SIG-M5 (cell line): ENCODE measurements at regions not wholly inside any gene's neighbourhood (a gene's known extent, or its start where the extent isn't known, plus 50 kb on each side); places are given as distances from the start of the nearest gene placed in this dataset.
"Not testable (repeated sequence)": the region's sequence is repeated elsewhere in the genome, so short reads cannot be mapped to it uniquely, and the experiment has no call there.

ENCODE experiments used
- DNase-seq: peaks from one replicate; lab custom pipeline; 2025; lab: John Stamatoyannopoulos, UW

DNA sequence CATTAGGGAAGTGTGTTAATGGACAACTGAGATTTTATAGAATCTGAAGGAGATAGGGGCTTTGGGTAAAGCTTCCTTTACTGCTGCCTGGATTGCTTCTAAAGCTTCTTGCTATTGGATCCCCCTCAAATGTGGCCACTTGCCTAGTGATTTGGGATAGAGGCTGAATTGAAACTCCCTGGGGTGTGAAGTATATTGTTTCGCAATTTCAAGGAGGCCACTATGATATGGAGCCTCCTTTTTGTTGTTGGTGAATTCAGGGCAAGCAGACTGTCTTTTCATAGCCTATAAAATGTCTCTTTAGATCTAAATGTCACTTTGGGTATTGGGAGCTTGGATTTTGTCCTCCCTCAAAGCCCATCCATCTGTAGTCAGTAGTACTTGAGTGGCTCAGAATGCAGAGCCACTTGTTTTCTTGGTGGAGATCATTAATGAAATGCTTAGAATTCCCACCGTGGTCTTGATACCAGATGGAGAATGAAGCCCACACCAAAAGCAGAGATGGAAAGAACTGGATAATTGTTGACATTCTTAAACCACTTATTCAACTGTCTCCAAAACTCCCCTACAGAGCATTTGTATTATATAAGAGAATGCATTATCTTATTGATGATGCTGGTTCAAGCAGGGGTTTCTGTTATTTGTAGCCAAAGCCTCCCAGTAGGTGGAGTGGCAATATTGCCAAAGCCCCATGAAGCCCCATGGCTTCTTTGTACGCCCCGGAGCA lies 144.3 kb upstream of the KCNE2 start:
- DNase-seq, result no peak

DNA sequence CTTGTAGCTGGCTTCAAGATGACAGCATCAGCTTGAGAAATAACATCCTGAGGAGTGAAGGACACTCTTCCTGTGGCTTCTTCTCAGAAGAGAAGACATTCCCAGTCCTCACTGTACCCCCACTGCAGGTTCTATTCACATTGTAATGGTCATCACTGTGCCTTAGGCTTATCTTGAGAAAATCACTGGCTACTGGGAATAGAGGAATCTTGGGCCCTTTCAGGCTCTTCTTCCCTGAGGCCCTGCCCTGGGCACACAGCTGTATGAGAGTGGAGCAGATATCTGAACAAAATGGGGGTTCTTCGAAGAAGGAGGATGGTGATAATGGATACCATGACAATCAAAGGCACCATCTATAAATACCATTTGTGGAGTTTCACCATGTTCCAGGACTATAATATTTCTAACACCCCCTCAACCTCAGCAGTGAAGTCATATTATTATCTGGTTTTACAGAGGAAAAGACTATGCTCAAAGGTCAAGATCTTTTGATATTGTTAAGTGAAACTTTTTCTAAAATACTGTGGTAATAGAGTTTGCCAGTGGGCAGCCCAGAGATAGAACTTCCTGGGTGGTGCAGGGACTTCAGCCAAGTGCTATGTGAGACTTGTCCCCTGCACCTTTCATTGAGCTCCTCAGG lies 143.1 kb upstream of the KCNE2 start:
- no peak for DNase-seq

DNA sequence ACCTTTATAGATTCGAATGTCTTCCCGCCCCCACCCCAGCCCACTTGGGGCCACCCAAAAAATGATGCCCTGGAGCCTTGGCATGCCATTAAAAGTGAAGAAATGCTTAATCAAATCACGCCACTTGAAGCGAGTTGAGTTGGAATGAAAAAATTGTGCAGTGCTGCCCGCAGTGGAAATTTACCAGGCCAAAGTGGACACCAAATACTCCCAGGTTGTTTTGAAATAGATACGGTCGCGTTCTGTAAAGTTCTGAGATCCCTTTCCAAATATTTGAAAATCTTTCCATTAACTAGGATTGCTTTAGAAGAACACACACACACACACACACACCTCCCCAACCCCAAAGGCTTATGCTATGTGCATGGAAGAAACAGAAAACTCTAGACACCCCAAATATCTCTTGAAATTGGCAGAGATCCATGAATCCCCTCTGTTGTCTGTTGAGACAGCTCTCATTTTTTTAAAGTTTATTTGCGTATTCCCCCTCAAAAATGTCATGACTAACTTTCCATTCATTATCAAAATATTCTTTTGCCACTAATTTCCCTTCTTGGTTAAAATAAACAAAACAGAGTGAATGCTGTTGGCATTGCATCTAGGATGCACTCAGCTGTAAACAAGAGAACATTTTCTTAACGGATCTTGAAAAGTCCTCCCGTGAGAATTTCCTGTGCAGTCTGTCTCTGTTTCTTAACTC lies 142.3 kb upstream of the KCNE2 start:
- DNase-seq, result no peak

DNA sequence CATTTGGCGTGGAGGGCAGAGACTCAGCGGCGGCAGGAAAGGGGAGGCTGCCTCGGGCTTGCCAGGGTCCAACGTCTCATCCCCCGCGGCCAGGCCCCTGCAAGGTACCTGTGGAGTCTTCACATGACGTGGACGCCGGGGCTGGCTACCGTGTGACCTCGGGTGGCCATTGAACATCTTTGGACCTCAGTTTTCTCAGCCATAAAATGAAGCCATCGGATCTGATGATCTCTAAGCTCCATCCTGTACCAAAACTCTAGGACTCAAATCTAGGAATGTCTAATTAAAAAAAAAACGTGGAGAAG lies 141.8 kb upstream of the KCNE2 start:
- DNase-seq, result no peak

DNA sequence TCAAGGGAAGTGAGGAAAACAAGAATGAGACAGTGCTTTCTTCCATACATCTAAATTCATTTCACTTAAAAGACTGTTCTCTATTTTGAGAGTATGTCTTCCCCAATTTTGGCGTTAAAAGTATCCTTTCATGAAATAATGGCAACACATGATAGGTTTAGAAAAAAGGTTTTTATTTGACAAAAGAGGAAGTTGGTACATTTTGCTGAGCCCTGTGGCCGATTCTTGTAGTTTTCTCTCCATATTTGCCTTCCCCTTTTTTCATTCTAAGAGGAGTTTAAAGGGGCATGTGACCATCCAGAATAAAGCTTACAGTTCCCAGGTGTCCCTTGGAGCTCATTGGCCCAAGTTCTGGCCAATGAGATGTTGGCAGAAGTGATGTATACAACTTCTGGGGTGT lies 140.4 kb upstream of the KCNE2 start:
- DNase-seq, result peak; percentile 30

DNA sequence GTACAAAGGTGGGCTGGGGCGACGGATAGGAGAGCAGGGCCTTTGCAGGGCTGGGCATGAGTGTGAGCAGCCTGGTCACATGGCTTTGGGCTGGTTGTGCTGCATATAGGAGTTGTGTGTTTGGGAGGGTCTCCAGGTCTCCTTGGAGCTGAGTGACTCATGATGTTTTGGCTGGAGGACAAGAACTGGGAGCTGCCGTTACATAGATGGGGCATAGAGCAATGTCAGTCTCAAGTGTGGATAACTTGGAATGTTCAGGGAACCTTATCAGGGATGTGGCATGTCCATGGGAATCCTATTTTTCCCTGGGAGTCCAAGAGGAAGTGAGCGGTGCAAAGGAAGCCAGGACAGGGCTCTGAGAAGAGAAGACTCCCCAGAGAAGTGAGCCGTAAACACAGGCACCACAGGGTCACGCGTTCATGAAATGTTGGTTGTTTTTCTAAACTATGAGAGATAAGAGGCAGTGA lies 136.4 kb upstream of the KCNE2 start:
- DNase-seq, result no peak

DNA sequence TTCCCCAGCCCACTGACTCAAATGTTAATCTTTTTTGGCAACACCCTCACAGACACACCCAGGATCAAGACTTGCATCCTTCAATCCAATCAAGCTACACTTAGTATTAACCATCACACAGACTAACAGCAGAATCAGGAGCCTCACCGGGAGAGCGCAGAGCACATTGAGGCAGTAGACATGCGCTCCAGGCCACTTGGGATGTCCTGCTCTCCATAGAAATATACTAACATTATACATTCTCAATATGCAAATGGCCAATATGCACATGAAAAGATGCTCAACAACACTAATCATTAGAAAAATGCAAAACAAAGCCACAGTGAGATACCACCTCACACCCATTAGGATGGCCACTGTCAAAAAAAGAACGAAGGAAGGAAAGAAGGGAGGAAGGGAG lies 135.0 kb upstream of the KCNE2 start:
- no peak for DNase-seq

DNA sequence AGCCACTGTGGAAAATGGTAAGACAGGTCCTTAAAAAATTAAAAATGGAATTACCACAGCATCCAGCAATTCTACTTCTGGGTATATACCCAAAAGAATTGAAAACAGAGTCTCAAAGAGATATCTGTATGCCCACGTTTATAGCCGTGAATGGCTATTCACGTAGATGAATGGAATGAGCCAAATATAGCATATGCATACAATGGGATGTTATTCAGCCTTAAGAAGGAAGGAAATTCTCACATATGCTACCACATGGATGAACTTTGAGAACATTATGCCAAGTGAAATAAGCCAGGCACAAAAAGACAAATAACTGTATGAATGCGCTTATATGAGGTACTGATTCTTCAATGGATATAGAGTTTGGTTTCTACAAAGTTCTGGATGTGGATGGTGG lies 134.5 kb upstream of the KCNE2 start:
- DNase-seq, result no peak

DNA sequence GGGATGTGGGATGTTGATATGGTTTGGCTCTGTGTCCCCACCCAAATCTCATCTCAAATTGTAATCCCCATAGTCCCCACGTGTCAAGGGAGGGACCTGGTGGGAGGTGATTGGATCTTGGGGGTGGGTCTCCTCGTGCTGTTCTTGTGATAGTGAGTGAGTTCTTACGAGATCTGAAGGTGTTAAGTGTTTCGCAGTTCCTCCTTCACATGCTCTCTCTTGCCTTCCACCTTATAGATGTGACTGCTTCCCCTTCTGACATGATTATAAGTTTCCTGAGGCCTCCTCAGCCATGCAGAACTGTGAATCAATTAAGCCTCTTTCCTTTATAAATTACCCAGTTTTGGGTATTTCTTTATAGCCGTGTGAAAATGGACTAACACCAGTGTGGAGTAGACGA lies 130.1 kb upstream of the KCNE2 start:
- DNase-seq, result not testable (repeated sequence)

DNA sequence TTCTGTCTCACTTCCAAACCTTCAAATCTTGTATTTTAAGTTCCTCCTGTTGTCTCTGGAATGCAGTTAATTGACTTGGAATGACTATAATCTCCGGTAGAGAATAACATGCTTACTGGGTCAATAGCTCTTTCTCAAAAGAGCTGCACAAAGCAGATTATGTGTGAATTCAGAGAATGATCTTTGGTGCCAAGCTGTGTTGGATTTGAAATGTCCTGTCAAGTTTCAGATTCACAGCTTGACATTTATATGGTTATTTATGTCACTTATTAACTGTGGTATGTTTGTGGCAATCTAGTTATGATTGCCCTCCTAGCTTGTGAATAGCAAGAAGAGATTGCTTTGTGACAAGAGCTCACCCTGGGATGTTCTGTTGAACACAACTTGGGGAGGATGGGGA lies 128.3 kb upstream of the KCNE2 start:
- DNase-seq, result no peak

DNA sequence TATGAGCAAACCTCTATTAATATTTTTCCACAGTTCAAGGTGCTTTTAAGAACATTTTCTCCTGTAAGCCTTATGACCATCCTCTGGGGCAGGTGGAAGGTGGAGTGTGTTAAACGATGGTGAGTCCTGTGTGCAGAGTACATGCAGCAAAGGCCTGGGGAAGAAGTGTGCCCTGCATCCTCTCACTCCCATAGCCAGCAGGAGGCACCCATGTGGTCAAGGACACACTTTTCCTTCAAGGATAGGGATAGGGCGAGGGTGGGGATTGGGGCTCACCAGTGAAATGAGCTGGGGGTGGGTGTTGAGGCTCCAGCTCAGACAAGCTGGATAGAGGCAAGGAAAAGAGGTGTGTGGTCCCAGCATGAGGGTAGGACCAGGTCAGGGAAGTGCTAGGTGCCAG lies 120.8 kb upstream of the KCNE2 start:
- DNase-seq, result no peak

DNA sequence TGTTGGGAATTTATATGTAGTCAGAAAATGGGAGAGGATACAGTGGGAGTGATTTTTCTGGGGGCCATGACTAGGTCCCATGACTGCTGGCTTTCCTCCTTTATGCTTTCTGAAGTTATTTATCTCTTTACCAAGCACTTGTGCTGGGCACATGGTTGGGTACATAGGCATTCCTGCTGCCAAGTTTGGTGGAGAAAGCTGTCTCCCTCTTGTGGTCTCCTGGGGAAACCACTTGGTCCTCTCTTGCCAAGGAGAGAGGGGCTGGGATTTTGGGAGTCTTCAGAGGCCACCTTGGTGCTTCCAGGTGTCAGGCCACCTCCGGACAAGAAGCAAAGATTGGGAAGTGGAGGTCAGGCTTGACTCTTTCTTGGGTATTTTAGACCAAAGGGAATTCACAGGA lies 120.2 kb upstream of the KCNE2 start:
- DNase-seq, result no peak

DNA sequence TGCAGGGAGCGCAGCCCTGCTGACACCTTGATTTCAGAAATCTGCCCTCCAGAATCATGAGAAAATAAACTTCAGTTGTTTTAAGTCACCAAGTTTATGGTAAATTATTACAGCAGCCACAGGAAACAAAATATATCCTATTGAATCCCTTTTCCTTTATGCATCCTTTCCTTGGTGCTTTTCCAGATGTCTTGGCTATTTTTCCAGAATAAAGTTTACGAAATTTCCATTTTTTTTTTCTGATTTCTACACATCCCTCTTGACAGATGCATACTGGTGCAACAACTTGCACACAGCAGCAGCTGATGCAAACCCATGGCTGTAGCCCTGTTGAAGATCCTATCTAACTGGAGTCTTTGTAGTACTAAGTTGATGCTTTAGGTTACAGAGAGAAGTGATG lies 111.1 kb upstream of the KCNE2 start:
- no peak for DNase-seq

DNA sequence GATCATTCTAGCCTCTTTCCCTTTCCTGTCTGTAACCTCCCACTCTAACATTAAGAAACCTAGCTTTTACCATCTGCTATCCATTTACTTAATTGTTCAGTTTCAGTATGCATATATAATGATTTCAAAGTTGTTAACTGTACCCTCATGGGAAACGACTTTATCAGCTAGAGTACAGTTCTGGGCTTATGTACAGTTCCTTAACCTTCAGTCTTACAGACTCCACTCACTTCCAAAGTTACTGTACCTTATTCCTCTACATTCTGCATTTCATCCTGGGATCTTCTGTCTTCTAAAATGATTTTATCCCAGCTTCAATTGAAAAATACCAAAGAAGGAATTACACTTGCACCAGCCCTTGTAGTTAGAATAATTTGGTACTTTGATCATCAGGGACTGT lies 108.7 kb upstream of the KCNE2 start:
- no peak for DNase-seq

DNA sequence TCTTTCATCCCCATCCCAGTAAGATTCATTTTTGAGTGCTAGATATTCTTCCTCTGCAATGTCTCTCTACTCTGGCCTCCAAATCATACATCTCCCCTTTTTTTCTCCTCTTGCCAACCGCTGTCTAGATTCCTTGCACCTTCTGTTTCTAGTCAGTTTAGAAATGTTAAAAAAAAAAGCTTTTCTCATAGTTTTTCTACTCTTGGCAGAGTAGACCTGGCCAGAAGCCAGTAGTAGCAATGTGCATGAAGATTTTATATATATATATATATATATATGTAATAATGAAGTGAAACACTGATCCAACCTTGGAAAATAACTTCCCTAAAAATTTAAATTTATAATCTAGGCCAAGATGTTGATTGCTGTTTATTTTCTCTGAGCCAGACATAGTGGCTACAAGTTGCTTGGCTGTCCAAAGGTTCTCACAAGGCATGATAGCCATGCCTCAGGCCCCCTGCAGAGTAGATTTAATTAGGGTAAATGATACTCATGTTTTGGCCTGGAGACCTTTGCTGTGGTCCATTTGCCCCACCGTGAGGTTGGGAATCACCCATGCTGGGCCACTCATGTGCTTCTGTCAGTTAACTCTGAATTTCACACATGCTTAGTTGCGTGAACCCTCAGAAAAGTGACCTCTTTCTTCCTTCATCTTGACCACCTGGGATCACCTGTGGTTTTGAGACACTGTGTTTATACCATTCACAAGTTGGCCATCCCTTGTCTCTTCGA lies 103.4 kb upstream of the KCNE2 start:
- DNase-seq, result no peak

DNA sequence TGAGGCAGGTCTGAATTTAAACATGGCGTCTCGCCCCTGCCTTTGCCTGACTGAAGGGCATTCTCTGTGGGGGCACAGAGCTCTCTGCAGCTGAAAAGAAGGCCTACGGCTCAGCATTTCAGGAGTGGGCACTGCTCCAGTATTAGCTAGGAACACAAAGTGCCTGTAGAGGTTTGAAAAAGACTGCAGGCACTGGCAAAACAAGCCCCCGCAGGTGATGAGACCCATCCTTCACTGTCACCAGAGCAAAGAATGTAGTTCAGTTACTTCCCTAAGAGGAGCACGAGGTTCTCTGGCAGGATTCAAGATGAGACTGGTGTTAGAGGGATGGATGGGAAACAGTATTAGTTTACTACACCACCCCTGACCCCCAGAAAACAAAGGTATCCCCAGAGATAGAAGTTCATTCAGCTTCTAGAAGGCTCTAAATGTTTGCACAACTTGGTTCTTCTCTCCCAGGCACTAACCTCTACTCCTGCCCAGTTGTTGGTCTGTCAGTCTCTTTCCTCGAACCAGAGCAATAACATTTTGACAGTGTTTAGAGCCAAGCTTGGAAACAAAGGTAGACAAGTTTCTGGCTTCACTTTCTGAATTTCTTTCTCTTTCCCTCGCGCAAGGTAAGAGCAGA lies 101.9 kb upstream of the KCNE2 start:
- no peak for DNase-seq

DNA sequence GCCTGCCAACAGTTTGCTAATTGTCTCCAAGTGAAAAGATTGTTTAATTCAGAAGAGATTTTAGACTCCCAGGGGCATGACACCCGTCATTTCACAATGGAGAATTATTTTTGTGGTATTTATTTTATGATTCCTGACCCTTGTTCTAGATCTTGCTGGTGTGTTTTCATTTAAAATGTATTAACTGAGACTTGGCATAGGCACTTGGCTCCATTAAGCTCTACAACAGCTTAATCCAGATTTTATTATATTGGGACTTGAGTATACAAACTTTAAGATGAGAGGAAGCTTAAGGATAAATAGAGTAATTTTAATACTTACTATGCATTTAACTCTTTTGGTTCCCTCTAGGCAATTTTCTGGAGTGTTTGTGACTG lies 101.3 kb upstream of the KCNE2 start:
- no peak for DNase-seq

DNA sequence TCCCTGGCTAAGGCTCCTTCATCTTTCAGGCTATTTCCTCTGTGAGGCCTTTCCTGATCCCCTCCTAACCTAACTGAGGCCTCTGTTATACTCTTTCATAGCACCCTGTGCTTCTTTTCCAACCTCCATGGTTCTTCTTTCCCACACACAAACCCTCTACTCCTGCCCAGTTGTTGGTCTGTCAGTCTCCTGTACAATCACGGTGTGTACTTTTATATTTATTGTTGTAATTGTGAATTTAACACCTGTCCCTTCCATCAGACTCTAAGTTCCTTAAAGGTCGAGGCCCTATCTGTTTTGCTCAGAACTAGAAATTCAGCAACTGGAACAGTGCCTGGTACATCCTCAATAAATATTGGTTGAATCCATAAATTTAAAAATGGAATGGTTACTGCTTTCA lies 100.2 kb upstream of the KCNE2 start:
- no peak for DNase-seq

DNA sequence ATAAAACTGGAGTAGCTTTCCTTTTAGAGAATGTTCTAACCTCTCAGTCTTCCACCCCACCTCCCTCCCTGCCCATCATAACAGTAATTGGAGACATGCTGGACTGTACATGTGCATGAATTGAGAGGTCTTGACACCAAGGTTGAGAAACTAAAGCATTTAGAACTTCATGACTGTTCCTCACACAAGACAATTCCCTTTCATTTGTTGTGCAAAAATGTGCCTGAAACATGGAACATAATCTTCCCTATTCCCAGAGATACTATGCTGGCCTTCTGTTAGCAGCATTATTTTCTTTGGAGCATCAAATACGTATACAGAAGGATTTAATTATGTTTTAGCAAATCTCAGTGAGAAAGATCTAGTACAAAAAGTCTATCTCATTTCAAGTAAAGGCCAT lies 97.5 kb upstream of the KCNE2 start:
- no peak for DNase-seq

DNA sequence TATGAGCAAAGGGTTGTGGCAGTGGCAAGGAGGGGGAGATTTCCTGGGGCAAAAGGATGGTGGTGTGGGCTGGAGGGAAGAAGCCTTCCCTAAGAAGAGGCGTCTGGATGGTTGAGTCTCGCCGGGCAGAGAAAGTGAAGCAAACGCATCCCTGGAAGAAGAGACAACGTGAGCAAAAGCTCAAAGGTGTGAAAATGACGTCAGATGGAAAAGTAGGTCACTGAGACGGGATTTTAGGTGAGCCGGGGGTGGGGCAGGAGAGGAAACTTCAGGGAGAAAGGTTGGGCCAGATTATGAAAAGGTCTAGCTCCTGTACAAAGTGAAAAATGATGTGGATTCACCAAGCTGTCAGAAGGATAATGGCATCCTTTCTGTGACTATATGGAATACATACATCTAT lies 95.3 kb upstream of the KCNE2 start:
- no peak for DNase-seq

DNA sequence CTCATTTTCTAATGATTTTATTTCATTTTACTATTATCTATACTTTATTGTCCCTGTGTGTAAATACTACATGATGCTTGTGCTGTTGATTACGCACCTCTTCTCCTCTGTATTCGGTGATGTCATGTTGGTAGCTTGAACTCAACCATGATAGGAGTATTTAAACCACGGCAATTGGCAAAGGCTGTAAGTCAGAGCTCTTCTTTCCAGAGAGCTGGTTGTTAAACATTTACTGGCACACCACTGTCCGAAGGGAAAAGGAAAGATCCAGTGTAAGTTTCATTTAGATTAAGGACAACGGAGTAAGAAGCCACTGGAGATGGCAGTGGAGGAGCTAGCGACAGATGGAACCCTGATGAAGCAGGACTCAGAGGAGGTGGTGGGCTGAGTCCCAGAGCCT lies 93.4 kb upstream of the KCNE2 start:
- DNase-seq, result no peak

DNA sequence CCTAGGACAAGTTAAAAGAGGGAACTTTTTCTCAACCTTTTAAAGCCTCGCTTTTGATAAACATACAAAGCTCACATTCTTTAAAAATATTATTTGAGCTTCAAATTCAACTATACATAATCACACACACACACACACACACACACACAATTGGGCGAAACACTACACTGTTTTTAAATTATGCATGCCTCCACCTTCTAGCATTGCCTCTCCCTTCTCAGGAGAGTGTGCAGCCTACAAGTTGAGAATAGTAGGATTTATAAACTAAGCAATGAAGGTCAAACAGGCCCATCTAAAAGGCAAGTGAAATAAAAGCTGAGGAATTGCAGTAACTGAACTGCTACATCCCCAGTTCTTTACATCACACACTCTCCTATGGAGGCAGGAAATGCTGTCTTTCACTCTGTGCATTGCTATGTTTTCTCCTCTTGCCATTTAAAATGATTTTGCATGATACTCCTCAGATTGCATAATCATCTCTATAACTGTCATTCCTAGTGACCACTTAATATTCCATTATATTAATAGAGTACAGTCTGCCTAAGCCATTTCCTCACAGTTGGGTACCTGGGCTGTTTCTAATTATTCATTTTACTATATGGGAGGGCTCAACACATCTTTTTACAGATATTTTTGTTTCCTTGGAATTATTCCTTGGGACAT lies 92.5 kb upstream of the KCNE2 start:
- DNase-seq, result no peak
